MCF 10A (cell line): ENCODE measurements at regions not wholly inside any gene's neighbourhood (a gene's known extent, or its start where the extent isn't known, plus 50 kb on each side); places are given as distances from the start of the nearest gene placed in this dataset.
"Not testable (repeated sequence)": the region's sequence is repeated elsewhere in the genome, so short reads cannot be mapped to it uniquely, and the experiment has no call there.

ENCODE experiments used
- BruUV-seq: library from RNA; stranded (reverse); fragments of 400-500 nt; replicated peaks from 2 replicates; lab custom pipeline; 2021; lab: Mats Ljungman, UMichigan
- CTCF ChIA-PET: fragments of 300-600 bp; sonication (Branson Sonifier 250); formaldehyde crosslinking; extraction: SDS; loops from one replicate; lab custom pipeline; 2021; ENCODE audit warnings: antibody characterized with exemption, inconsistent platforms; lab: Yijun Ruan, JAX
- POLR2A ChIA-PET: fragments of 300-600, 350-650 bp; sonication (Branson Sonifier 250); formaldehyde crosslinking; extraction: SDS; loops from one replicate; lab custom pipeline; 2020; ENCODE audit warnings: antibody characterized with exemption, inconsistent platforms; lab: Yijun Ruan, JAX
- DNase-seq: peaks from one replicate; pipeline ENCODE4 v3.0.0-alpha.2; 2018; ENCODE audit not compliant: unreplicated experiment
- H3K27ac Mint-ChIP-seq: one replicate; pipeline ENCODE4 v1.8.0; 2022; ENCODE audit warnings: mild to moderate bottlenecking, low read depth, mixed read lengths; ENCODE audit not compliant: unreplicated experiment
- H3K27me3 Mint-ChIP-seq: one replicate; pipeline ENCODE4 v1.8.0; 2022; ENCODE audit warnings: mixed read lengths; ENCODE audit not compliant: insufficient read depth, unreplicated experiment
- H3K36me3 Mint-ChIP-seq: one replicate; pipeline ENCODE4 v1.8.0; 2022; ENCODE audit warnings: mild to moderate bottlenecking, moderate library complexity, mixed read lengths; ENCODE audit not compliant: insufficient read depth, unreplicated experiment
- H3K4me1 Mint-ChIP-seq: one replicate; pipeline ENCODE4 v1.8.0; 2022; ENCODE audit warnings: mixed read lengths; ENCODE audit not compliant: insufficient read depth, unreplicated experiment
- H3K4me3 Mint-ChIP-seq: one replicate; pipeline ENCODE4 v1.8.0; 2022; ENCODE audit warnings: mild to moderate bottlenecking, moderate library complexity, mixed read lengths; ENCODE audit not compliant: unreplicated experiment
- H3K9me3 Mint-ChIP-seq: one replicate; pipeline ENCODE4 v1.8.0; 2022; ENCODE audit warnings: mixed read lengths; ENCODE audit not compliant: unreplicated experiment
- intact Hi-C: fragments of 100-400 bp; cut with micrococcal nuclease; formaldehyde crosslinking; loops from 2 replicates; pipeline ENCODE4 v1.14.1; 2022
- TF ChIP-seq, protein P1 (sequence below): fragments of 200-600 bp; IDR thresholded peaks from one replicate; pipeline ENCODE4 v1.8.0; 2022; ENCODE audit warnings: antibody characterized with exemption, mild to moderate bottlenecking; ENCODE audit not compliant: unreplicated experiment

DNA sequence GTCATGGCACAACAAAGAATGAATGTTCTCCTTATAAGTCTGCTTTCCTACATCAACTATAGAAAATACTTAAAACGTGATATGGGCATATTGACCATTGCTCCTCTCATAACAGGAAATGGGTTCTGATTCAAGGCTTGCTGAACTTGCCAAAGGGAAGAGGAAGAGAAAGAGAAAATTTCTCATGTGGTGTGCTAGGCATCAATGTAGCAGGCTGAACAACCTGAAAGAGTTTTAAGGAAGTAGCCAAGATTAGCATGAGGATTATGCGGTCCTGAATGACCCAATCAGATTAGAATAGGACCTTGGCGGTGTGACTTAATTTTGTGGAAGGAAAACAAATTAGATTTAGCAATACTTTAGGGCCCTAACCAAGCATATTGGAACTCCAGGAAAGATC is 617.7 kb upstream of the CDH11 start:
- Mint-ChIP-seq H3K27ac (no peak overlapping the region), H3K9me3 (peaks cover 29% of the 10 kb centered on the region), H3K36me3 (no peaks in the 10 kb centered on the region), H3K4me3 (no peak overlapping the region), H3K4me1 (no peaks in the 10 kb centered on the region), H3K27me3 (no peaks in the 10 kb centered on the region)
- ChIA-PET CTCF (no interaction called here), POLR2A (no interaction called here)
- no TSS peak for BruUV-seq
- DNase-seq = no peak
- intact Hi-C loops = no loop called here
- TF ChIP-seq, protein P1, sequence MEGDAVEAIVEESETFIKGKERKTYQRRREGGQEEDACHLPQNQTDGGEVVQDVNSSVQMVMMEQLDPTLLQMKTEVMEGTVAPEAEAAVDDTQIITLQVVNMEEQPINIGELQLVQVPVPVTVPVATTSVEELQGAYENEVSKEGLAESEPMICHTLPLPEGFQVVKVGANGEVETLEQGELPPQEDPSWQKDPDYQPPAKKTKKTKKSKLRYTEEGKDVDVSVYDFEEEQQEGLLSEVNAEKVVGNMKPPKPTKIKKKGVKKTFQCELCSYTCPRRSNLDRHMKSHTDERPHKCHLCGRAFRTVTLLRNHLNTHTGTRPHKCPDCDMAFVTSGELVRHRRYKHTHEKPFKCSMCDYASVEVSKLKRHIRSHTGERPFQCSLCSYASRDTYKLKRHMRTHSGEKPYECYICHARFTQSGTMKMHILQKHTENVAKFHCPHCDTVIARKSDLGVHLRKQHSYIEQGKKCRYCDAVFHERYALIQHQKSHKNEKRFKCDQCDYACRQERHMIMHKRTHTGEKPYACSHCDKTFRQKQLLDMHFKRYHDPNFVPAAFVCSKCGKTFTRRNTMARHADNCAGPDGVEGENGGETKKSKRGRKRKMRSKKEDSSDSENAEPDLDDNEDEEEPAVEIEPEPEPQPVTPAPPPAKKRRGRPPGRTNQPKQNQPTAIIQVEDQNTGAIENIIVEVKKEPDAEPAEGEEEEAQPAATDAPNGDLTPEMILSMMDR = no peak

DNA sequence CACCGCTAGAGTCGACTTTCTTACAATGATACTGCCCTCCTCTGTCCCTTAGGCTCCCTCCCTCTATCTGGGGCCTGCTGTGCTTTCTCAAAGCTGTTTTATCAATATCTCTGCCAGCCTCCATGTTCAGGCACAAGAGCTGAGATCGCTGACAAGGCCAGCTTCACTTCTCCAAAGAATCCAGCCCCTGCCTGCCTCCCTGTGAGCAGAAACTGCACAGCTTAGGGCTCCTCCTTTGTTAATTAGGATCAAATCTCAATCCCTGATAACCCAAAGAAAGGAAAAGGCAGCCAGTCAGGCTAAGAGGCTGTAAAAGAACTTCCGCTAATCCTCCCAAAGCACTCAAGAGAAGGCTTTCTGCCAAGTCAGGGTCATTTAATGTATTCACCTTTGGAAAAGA is 616.0 kb upstream of the CDH11 start:
- Mint-ChIP-seq H3K27me3 (no peaks in the 10 kb centered on the region), H3K4me1 (no peaks in the 10 kb centered on the region), H3K27ac (no peak overlapping the region), H3K4me3 (no peak overlapping the region), H3K36me3 (no peaks in the 10 kb centered on the region), H3K9me3 (peaks cover 37% of the 10 kb centered on the region)
- no peak for DNase-seq
- intact Hi-C loops = no loop called here
- no TSS peak for BruUV-seq
- TF ChIP-seq, protein P1 = no peak
- POLR2A ChIA-PET = no interaction called here
- CTCF ChIA-PET = no interaction called here

DNA sequence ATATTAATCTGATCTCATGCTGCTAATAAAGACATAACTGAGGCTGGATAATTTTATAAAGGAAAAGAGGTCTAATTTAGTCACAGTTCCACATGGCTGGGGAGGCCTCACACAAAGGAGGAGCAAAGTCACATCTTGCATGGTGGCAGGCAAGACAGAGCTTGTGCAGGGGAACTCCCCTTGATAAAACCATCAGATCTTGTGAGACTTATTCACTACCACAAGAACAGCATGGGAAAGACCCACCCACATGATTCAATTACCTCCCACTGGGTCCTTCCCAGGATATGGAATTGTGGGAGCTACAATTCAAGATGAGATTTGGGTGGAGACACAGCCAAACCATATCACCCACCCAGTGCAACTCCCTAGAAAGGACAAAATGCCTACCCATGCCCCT is 613.8 kb upstream of the CDH11 start:
- H3K27ac Mint-ChIP-seq, intact Hi-C loops, H3K36me3 Mint-ChIP-seq, H3K4me1 Mint-ChIP-seq, H3K27me3 Mint-ChIP-seq, DNase-seq, BruUV-seq, H3K4me3 Mint-ChIP-seq, POLR2A ChIA-PET, CTCF ChIA-PET: not testable (repeated sequence)
- peaks cover 48% of the 10 kb centered on the region for H3K9me3 Mint-ChIP-seq

GRCh38 chr16:65733721-65734120 is 611.9 kb upstream of the CDH11 start:
- DNase-seq = no peak
- TF ChIP-seq, protein P1 = no peak

DNA sequence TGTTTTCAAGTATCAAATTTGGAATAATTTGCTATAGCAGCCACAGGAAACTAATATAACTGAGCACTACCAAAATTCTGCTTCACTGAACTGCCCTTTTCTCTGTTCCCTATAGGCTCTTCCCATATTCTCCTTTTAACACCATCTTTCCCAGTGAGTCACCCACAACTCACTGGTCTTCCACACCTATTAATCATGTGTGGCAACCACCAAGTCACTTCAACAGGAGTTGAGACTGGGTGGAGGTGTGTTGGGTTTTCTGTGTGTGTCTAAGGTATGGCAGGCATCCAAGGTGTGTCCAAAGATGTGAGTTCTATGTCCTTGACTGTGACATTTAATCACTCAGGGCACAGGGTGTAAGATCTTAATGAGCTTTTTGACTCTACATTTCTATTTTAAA is 610.0 kb upstream of the CDH11 start:
- BruUV-seq = no TSS peak
- Mint-ChIP-seq H3K4me3 (no peak overlapping the region), H3K9me3 (peaks cover 27% of the 10 kb centered on the region), H3K27me3 (no peaks in the 10 kb centered on the region), H3K4me1 (no peaks in the 10 kb centered on the region), H3K36me3 (no peaks in the 10 kb centered on the region), H3K27ac (no peak overlapping the region)
- CTCF ChIA-PET = interaction anchor here (0.6 kb wide), 1 partner anchor 461 kb away, joined by 3 read pairs; no protein-coding TSS in a partner anchor
- TF ChIP-seq, protein P1 = no peak
- intact Hi-C loops = no loop called here
- POLR2A ChIA-PET = no interaction called here
- DNase-seq = peak; percentile 68

More at GRCh38 chr16:65733721-65734120, 611.9 kb upstream of the CDH11 start:
- Mint-ChIP-seq H3K9me3 (peaks cover 40% of the 10 kb centered on the region), H3K36me3 (no peaks in the 10 kb centered on the region), H3K4me3 (no peak overlapping the region), H3K4me1 (no peaks in the 10 kb centered on the region), H3K27me3 (no peaks in the 10 kb centered on the region), H3K27ac (no peak overlapping the region)
- BruUV-seq = no TSS peak
- intact Hi-C loops = no loop called here
- CTCF ChIA-PET = interaction anchor here (0.6 to 0.7 kb wide), 3 partner anchors 237 to 545 kb away, joined by 3 to 4 read pairs (median 3); no protein-coding TSS in a partner anchor
- POLR2A ChIA-PET = interaction anchor here (0.7 kb wide), 1 partner anchor 89 kb away, joined by 4 read pairs; no protein-coding TSS in a partner anchor
